Prostate gland (tissue), 2 donors: ENCODE measurements at regions not wholly inside any gene's neighbourhood (a gene's known extent, or its start where the extent isn't known, plus 50 kb on each side); places are given as distances from the start of the nearest gene placed in this dataset.

ENCODE experiments used
- CTCF ChIP-seq, 4 experiments: fragments of 200-600 bp in 2 of 4; fragments of 450-650 bp in 2 of 4; sonication (generic) in 2 of 4; IDR thresholded peaks; 1 replicate in 3 of 4; 2 replicates in 1 of 4; pipeline ENCODE4 v1.5.1; 2016 to 2019; ENCODE audit warnings: antibody characterized with exemption in 4 of 4, mild to moderate bottlenecking in 2 of 4, moderate library complexity in 2 of 4
- POLR2A ChIP-seq: fragments of 450-650 bp; IDR thresholded peaks from one replicate; pipeline ENCODE4 v1.6.1; 2016; ENCODE audit warnings: antibody characterized with exemption, mild to moderate bottlenecking
- POLR2AphosphoS5 ChIP-seq: sonication (generic); formaldehyde crosslinking; IDR thresholded peaks from one replicate; pipeline ENCODE4 v1.6.1; 2017; ENCODE audit warnings: antibody characterized with exemption

GRCh38 chr16:13401641-13402040, 500.2 kb downstream of the SHISA9 start:
- TF ChIP-seq CTCF (IDR thresholded peaks at IDR 0.05) (no peak), POLR2A (no peak), POLR2AphosphoS5 (no peak)
